GM23248 (cell line): ENCODE measurements at regions not wholly inside any gene's neighbourhood (a gene's known extent, or its start where the extent isn't known, plus 50 kb on each side); places are given as distances from the start of the nearest gene placed in this dataset.

Experiments used
- EZH2 ChIP-seq: fragments of 200-600 bp; sonication (generic); IDR thresholded peaks from 2 replicates; pipeline ENCODE4 v1.6.1; 2018; ENCODE audit warnings: antibody characterized with exemption, mild to moderate bottlenecking; ENCODE audit not compliant: insufficient read depth, poor library complexity, severe bottlenecking
- EZH2phosphoT487 ChIP-seq: fragments of 200-600 bp; sonication (generic); IDR thresholded peaks from 2 replicates; pipeline ENCODE4 v1.6.1; 2018; ENCODE audit warnings: antibody characterized with exemption, moderate library complexity, mild to moderate bottlenecking, low read depth; ENCODE audit not compliant: insufficient read depth

DNA sequence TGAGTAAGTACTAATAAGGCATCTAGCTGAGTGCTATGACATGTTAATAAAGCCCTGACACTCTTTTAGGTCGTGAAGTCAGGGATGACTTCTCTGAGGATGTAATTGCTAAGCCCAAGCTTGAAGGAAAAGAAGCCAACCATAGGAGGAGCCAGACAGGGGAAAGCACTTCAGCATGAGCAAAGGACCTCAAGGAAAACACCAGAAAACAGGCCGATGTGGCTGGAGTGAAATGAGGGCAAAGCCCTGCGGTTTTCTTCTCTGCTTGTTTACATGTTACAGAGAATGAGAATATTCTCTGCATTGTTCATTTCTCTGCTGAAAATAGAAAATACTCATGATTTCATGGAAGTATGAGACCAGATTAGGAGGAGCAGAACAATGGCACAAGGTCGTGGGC lies 112.5 kb upstream of the ARHGAP28 start:
- TF ChIP-seq EZH2phosphoT487 (no peak), EZH2 (no peak)
